ENCODE measurements at regions not wholly inside any gene's neighbourhood (a gene's known extent, or its start where the extent isn't known, plus 50 kb on each side); places are given as distances from the start of the nearest gene placed in this dataset.

DNA sequence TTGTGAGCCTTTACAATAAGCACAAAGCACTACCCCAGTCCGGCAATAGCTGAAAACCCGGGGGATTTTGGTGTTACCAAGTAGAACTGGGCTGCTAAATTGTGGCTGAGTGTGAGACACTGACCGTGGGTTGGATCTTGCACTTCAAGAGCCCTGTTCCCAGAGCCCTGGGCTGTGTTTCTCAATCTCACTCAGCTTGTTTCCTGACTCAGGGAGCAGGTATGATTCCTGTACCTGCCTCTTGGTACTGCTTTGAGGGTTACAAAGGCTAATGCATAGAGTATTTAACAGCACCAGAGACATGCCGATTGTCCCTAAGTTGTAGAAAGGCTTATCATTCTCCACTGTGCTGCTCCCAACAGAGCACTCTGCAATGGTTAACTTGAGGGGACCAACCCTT lies 134.6 kb downstream of the TEX36 start:
- DNase-seq: no peak
- H3K27me3 Mint-ChIP-seq (ENCODE audit: unreplicated experiment): peaks cover 3% of the 10 kb centered on the region
- H3K4me1 Mint-ChIP-seq (ENCODE audit: low read depth, unreplicated experiment): no peaks in the 10 kb centered on the region
- TF ChIP-seq, protein P1, sequence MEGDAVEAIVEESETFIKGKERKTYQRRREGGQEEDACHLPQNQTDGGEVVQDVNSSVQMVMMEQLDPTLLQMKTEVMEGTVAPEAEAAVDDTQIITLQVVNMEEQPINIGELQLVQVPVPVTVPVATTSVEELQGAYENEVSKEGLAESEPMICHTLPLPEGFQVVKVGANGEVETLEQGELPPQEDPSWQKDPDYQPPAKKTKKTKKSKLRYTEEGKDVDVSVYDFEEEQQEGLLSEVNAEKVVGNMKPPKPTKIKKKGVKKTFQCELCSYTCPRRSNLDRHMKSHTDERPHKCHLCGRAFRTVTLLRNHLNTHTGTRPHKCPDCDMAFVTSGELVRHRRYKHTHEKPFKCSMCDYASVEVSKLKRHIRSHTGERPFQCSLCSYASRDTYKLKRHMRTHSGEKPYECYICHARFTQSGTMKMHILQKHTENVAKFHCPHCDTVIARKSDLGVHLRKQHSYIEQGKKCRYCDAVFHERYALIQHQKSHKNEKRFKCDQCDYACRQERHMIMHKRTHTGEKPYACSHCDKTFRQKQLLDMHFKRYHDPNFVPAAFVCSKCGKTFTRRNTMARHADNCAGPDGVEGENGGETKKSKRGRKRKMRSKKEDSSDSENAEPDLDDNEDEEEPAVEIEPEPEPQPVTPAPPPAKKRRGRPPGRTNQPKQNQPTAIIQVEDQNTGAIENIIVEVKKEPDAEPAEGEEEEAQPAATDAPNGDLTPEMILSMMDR (IDR thresholded peaks at IDR 0.05; ENCODE audit: partially characterized antibody, unreplicated experiment): no peak
- H3K27ac Mint-ChIP-seq (ENCODE audit: unreplicated experiment): no peak overlapping the region
- H3K9me3 Mint-ChIP-seq (ENCODE audit: unreplicated experiment): peaks cover 1% of the 10 kb centered on the region
- no peak overlapping the region for H3K4me3 Mint-ChIP-seq (ENCODE audit: unreplicated experiment)
- peaks cover 4% of the 10 kb centered on the region for H3K36me3 Mint-ChIP-seq (ENCODE audit: unreplicated experiment)

DNA sequence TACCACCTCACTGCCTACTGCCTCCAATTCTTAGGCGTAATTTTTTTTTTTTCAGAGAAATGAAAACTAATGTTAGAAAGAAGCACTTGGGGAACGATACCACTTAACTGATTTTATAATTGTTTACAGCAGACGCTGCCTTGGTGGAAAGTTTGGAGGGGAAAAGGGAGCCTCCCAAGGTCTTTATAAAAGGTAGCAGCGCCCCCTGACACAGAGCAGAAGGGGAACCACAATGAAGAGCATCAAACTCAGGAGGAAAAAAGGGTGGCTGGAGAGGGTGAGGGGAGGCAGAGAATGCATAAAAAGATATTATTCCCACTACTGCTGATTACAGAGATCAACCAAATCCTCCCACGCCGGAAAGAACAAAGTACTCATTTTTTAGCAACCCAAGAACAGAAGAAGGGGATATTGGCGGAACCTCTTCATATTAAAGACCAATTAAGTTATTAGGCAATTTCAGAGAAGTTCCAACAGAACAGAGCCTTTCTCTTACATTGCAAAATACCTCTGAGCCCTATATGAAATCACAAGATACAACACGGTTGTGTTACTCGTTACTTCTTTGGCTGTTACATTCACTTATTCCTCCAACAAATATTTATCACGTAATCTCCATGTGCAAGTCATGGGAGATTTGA lies 135.8 kb downstream of the TEX36 start:
- Mint-ChIP-seq H3K27me3 (ENCODE audit: unreplicated experiment) (peaks cover 3% of the 10 kb centered on the region), H3K27ac (ENCODE audit: unreplicated experiment) (no peak overlapping the region), H3K4me1 (ENCODE audit: low read depth, unreplicated experiment) (no peaks in the 10 kb centered on the region), H3K36me3 (ENCODE audit: unreplicated experiment) (no peaks in the 10 kb centered on the region), H3K4me3 (ENCODE audit: unreplicated experiment) (no peak overlapping the region), H3K9me3 (ENCODE audit: unreplicated experiment) (peaks cover 1% of the 10 kb centered on the region)
- TF ChIP-seq, protein P1 (IDR thresholded peaks at IDR 0.05; ENCODE audit: partially characterized antibody, unreplicated experiment): no peak
- DNase-seq: no peak

DNA sequence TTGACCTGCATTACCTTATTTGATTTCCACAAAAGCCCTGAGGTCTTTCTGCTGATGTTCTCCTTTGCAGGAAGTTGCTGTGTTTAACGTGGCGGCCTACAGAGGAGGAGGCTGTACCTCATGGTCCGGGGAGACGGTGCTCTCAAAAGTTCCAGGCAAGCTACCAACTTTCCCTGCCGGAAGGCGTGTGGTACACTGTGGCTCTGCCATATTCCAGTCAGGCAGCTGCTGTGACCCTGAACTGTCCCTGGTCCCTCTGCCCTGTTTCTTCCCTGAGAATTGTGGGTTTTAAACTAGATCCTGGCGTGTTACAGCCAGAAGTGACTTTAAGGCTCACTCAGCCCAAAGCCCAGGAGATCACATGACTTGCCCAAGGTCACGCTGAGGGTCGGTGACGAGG lies 139.2 kb downstream of the TEX36 start:
- Mint-ChIP-seq H3K4me3 (ENCODE audit: unreplicated experiment) (no peak overlapping the region), H3K4me1 (ENCODE audit: low read depth, unreplicated experiment) (no peaks in the 10 kb centered on the region), H3K27ac (ENCODE audit: unreplicated experiment) (no peak overlapping the region), H3K27me3 (ENCODE audit: unreplicated experiment) (peaks cover 3% of the 10 kb centered on the region), H3K9me3 (ENCODE audit: unreplicated experiment) (peaks cover 1% of the 10 kb centered on the region), H3K36me3 (ENCODE audit: unreplicated experiment) (no peaks in the 10 kb centered on the region)
- DNase-seq: no peak
- TF ChIP-seq, protein P1 (IDR thresholded peaks at IDR 0.05; ENCODE audit: partially characterized antibody, unreplicated experiment): no peak

DNA sequence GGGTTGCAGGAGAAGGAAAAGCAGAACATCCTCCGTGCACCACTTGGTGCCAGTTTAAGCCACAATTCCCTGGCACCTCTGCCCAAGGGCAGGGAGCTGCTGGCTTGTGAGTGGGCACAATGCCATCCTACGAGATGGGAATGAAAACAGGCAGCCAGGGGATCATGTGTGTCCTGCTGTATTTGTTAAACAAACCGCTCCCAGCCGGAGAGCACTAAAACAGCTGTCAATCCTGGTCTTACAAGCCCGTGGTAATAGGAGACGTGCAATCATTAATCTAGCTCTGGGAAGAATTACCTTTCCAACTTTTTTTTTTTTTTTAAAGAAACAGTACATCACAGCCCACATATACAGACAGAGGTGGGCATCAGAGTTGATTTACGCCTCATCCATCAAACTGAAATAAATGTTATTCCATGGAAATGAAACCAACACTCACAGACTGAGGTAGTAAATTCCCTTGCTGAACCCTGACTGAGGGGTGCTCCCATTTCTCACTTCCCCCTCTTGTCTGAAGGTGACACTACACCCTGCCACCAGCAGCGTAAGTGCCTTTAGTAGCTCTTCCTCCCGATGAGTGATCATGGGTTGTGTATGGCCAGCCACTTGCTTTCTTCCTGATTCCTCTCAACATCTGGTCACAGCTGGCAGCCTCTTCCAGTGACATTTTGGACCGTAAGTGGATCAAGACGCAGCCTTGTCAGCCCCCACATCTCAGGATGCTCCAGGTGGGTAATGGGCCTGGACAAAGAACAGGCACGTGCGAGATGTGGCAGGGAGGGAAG lies 143.8 kb downstream of the TEX36 start:
- H3K4me3 Mint-ChIP-seq (ENCODE audit: unreplicated experiment): no peak overlapping the region
- no peak overlapping the region for H3K27ac Mint-ChIP-seq (ENCODE audit: unreplicated experiment)
- H3K9me3 Mint-ChIP-seq (ENCODE audit: unreplicated experiment): peaks cover 2% of the 10 kb centered on the region
- H3K36me3 Mint-ChIP-seq (ENCODE audit: unreplicated experiment): no peaks in the 10 kb centered on the region
- peaks cover 3% of the 10 kb centered on the region for H3K27me3 Mint-ChIP-seq (ENCODE audit: unreplicated experiment)
- no peaks in the 10 kb centered on the region for H3K4me1 Mint-ChIP-seq (ENCODE audit: low read depth, unreplicated experiment)
- no peak for DNase-seq
- TF ChIP-seq, protein P1 (IDR thresholded peaks at IDR 0.05; ENCODE audit: partially characterized antibody, unreplicated experiment): no peak

DNA sequence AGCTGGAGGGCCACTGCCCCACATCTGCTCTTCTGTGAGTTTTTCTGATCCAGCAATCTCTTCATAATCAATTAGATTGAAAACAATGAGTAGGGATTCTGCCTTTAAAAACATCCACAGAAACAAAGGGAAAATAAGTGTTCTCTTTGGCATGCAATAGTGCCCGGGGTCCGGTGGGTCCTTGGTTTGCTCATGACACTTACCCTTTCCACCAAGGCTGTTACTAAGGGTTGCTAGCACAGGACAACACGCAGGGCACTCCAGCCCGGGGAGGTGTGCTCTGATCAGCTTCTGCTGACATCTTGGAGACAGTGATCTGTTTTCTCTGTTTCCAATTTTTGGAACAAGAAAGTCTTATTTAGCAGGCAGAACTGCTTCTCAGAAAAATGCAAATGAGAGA lies 146.7 kb downstream of the TEX36 start:
- peaks cover 2% of the 10 kb centered on the region for H3K9me3 Mint-ChIP-seq (ENCODE audit: unreplicated experiment)
- H3K4me1 Mint-ChIP-seq (ENCODE audit: low read depth, unreplicated experiment): peaks cover 8% of the 10 kb centered on the region
- H3K4me3 Mint-ChIP-seq (ENCODE audit: unreplicated experiment): no peak overlapping the region
- H3K27ac Mint-ChIP-seq (ENCODE audit: unreplicated experiment): no peak overlapping the region
- no peak for DNase-seq
- H3K27me3 Mint-ChIP-seq (ENCODE audit: unreplicated experiment): no peaks in the 10 kb centered on the region
- TF ChIP-seq, protein P1 (IDR thresholded peaks at IDR 0.05; ENCODE audit: partially characterized antibody, unreplicated experiment): no peak
- no peaks in the 10 kb centered on the region for H3K36me3 Mint-ChIP-seq (ENCODE audit: unreplicated experiment)

All from glutamatergic neuron (in vitro differentiated cells).